ENCODE measurements at regions not wholly inside any gene's neighbourhood (a gene's known extent, or its start where the extent isn't known, plus 50 kb on each side); places are given as distances from the start of the nearest gene placed in this dataset.

GRCh38 chr15:62752657-62753517 lies 289.7 kb upstream of the TPM1 start:
- TF ChIP-seq CTCF (IDR thresholded peaks at IDR 0.05; ENCODE audit: partially characterized antibody, unreplicated experiment) = no peak
- DNase-seq = no peak
- peaks cover 2% of the 10 kb centered on the region for H3K9me3 Mint-ChIP-seq (ENCODE audit: unreplicated experiment)
- no peak overlapping the region for H3K27ac Mint-ChIP-seq (ENCODE audit: unreplicated experiment)
- no peak overlapping the region for H3K4me3 Mint-ChIP-seq (ENCODE audit: unreplicated experiment)
- peaks cover 1% of the 10 kb centered on the region for H3K27me3 Mint-ChIP-seq (ENCODE audit: unreplicated experiment)
- H3K36me3 Mint-ChIP-seq (ENCODE audit: unreplicated experiment) = peaks cover 8% of the 10 kb centered on the region
- H3K4me1 Mint-ChIP-seq (ENCODE audit: low read depth, unreplicated experiment) = peaks cover 9% of the 10 kb centered on the region

- no peak for DNase-seq
- peaks cover 1% of the 10 kb centered on the region for H3K27me3 Mint-ChIP-seq (ENCODE audit: unreplicated experiment)
- no peak overlapping the region for H3K27ac Mint-ChIP-seq (ENCODE audit: unreplicated experiment)
- peaks cover 8% of the 10 kb centered on the region for H3K36me3 Mint-ChIP-seq (ENCODE audit: unreplicated experiment)
- H3K9me3 Mint-ChIP-seq (ENCODE audit: unreplicated experiment) = peaks cover 2% of the 10 kb centered on the region
- no peak overlapping the region for H3K4me3 Mint-ChIP-seq (ENCODE audit: unreplicated experiment)
- peaks cover 10% of the 10 kb centered on the region for H3K4me1 Mint-ChIP-seq (ENCODE audit: low read depth, unreplicated experiment)
- no peak for TF ChIP-seq CTCF (IDR thresholded peaks at IDR 0.05; ENCODE audit: partially characterized antibody, unreplicated experiment)
Observed at GRCh38 chr15:62753518-62754221, 288.9 kb upstream of the TPM1 start.

GRCh38 chr15:62756326-62756994 lies 286.1 kb upstream of the TPM1 start:
- Mint-ChIP-seq H3K4me3 (ENCODE audit: unreplicated experiment) (no peak overlapping the region), H3K4me1 (ENCODE audit: low read depth, unreplicated experiment) (peaks cover 5% of the 10 kb centered on the region), H3K36me3 (ENCODE audit: unreplicated experiment) (peaks cover 8% of the 10 kb centered on the region), H3K27me3 (ENCODE audit: unreplicated experiment) (peaks cover 3% of the 10 kb centered on the region), H3K27ac (ENCODE audit: unreplicated experiment) (no peak overlapping the region), H3K9me3 (ENCODE audit: unreplicated experiment) (peaks cover 2% of the 10 kb centered on the region)
- DNase-seq = no peak
- TF ChIP-seq CTCF (IDR thresholded peaks at IDR 0.05; ENCODE audit: partially characterized antibody, unreplicated experiment) = no peak

- Mint-ChIP-seq H3K27ac (ENCODE audit: unreplicated experiment) (no peak overlapping the region), H3K36me3 (ENCODE audit: unreplicated experiment) (peaks cover 8% of the 10 kb centered on the region), H3K4me3 (ENCODE audit: unreplicated experiment) (no peak overlapping the region), H3K27me3 (ENCODE audit: unreplicated experiment) (peaks cover 3% of the 10 kb centered on the region), H3K4me1 (ENCODE audit: low read depth, unreplicated experiment) (peaks cover 5% of the 10 kb centered on the region), H3K9me3 (ENCODE audit: unreplicated experiment) (peaks cover 2% of the 10 kb centered on the region)
- DNase-seq = no peak
- no peak for TF ChIP-seq CTCF (IDR thresholded peaks at IDR 0.05; ENCODE audit: partially characterized antibody, unreplicated experiment)
Observed at GRCh38 chr15:62756995-62757360, 285.6 kb upstream of the TPM1 start.

All from glutamatergic neuron (in vitro differentiated cells).